Duodenal mucosa (tissue), 2 donors: ENCODE measurements at regions not wholly inside any gene's neighbourhood (a gene's known extent, or its start where the extent isn't known, plus 50 kb on each side); places are given as distances from the start of the nearest gene placed in this dataset.
"Not testable (repeated sequence)": the region's sequence is repeated elsewhere in the genome, so short reads cannot be mapped to it uniquely, and the experiment has no call there.

Experiments
- H3K27ac ChIP-seq: one replicate; pipeline ENCODE4 v1.7.0; 2013; ENCODE audit warnings: low read depth, low read length
- H3K27me3 ChIP-seq, 2 donors: one replicate each; pipeline ENCODE4 v1.7.0; 2013; ENCODE audit warnings: low read length in 2 of 2, control low read depth in 1 of 2; ENCODE audit not compliant: insufficient read depth in 2 of 2, control insufficient read depth in 1 of 2
- H3K36me3 ChIP-seq, 2 donors: one replicate each; pipeline ENCODE4 v1.7.0; 2013; ENCODE audit warnings: low read length in 2 of 2, control low read depth in 1 of 2; ENCODE audit not compliant: insufficient read depth in 2 of 2, control insufficient read depth in 1 of 2
- H3K4me1 ChIP-seq, 2 donors: one replicate each; pipeline ENCODE4 v1.7.0; 2013; ENCODE audit warnings: low read length in 2 of 2, control low read depth in 1 of 2; ENCODE audit not compliant: insufficient read depth in 2 of 2, control insufficient read depth in 1 of 2
- H3K4me3 ChIP-seq, 2 donors: one replicate each; pipeline ENCODE4 v1.7.0; 2013; ENCODE audit warnings: low read length in 2 of 2, low read depth in 1 of 2
- H3K9ac ChIP-seq, 2 donors: one replicate each; pipeline ENCODE4 v1.7.0; 2013; ENCODE audit warnings: low read length in 2 of 2, low read depth in 1 of 2
- H3K9me3 ChIP-seq, 2 donors: one replicate each; pipeline ENCODE4 v1.7.0; 2013; ENCODE audit warnings: low read length in 2 of 2, control low read depth in 1 of 2; ENCODE audit not compliant: control insufficient read depth in 1 of 2

DNA sequence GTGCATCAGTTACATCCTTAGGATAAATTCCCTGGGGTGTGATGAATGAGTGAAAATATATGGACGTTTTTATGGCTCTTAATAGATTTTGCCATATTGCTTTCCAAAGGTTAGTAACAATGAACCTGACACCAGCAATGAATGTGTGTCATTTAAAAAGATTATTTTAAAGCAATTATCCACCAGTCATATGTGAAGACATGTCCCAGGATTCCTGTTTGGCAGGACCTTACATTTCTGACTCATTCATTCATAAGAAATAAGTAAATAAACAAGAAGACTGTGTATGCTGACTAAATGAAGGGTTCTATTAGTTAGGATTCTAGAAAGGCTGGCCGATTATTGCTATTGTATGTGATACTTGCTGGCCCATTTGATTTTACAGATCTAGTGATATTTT, 201.5 kb downstream of the SOX2 start:
- Histone ChIP-seq H3K4me1 (no peaks in the 10 kb centered on the region), H3K27ac (no peak overlapping the region), H3K9ac (no peak overlapping the region), H3K36me3 (no peaks in the 10 kb centered on the region), H3K4me3 (no peak overlapping the region), H3K27me3 (no peaks in the 10 kb centered on the region), H3K9me3 (no peaks in the 10 kb centered on the region)

DNA sequence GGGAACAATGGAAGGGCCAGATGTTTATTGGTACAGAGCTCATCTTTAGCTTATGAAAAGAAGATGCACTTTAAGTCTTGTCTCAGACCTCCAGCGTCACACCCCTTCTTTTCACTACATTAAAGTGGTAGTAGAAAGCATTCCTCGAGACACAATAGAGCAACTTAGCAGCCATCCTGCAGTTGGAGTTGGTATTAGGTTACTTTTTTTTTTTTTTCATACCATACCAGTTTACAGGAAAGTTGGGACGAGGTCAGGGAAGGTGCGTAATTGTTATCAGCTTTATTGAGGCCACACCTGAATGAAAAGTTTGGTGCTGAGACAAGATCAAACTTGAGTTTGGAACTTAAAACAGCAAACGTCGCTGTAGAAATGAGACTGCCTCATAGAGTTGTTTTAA, 203.8 kb downstream of the SOX2 start:
- Histone ChIP-seq H3K27ac (no peak overlapping the region), H3K9ac (no peak overlapping the region), H3K4me1 (no peaks in the 10 kb centered on the region), H3K36me3 (no peaks in the 10 kb centered on the region), H3K9me3 (no peaks in the 10 kb centered on the region), H3K4me3 (no peak overlapping the region), H3K27me3 (no peaks in the 10 kb centered on the region)

DNA sequence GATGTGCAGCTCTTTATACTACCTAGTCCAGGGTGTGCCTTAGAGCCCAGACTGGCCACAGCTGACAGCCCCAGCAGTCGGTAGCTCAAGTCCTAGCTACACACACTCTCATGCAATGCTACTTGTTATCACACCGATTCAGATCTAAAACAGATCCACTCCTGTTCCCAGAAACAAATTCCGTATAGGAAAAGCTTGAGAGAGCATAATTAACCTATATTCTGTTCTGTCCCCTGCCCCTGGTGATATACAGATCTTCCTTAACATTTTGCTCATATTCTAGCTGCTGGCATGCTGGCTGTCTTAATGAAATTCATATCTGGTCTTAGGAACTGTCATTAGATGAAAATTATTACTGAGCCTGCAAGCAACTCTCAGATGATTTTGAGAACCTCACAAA, 204.3 kb downstream of the SOX2 start:
- Histone ChIP-seq H3K9me3 (no peaks in the 10 kb centered on the region), H3K9ac (no peak overlapping the region), H3K4me3 (no peak overlapping the region), H3K27ac (no peak overlapping the region), H3K4me1 (no peaks in the 10 kb centered on the region), H3K36me3 (no peaks in the 10 kb centered on the region), H3K27me3 (no peaks in the 10 kb centered on the region)

DNA sequence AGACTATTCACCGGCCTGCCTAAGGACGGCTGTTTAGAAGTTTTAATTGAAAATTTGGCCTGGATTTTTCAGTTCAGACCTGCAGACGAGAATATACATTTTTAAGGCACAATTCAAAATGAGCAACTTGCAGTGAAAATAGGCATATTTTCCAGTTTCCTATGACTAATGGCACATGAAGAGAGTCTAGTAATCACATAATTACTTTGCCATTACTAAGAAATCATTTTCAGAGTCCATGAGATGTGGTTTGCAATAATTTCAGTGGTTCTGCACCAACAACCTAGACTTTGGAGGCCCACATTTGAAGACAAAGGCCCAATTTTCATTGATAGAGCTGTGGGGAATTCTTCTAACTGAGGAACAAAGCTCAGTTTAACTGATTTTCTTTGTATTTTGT, 205.3 kb downstream of the SOX2 start:
- Histone ChIP-seq H3K4me3 (no peak overlapping the region), H3K27ac (no peak overlapping the region), H3K9me3 (no peaks in the 10 kb centered on the region), H3K9ac (no peak overlapping the region), H3K27me3 (no peaks in the 10 kb centered on the region), H3K4me1 (no peaks in the 10 kb centered on the region), H3K36me3 (no peaks in the 10 kb centered on the region)

DNA sequence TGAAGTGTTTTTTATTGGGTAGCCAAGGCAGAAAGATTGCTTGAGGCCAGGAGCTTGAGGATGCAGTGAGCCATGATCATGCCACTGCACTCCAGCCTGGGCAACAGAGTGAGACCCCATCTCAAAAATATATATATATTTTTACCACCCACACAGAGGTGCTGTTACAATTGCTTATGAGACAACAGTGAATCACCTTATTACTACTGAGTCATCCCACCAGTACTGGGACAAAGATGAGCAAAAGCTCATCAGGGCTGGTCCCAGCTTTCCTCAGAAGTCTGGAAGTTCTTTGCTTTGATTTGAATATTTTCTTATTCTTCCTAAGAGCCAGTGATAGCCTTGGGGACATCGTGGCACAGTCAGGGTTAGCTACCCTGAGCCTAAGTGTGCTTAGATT, 207.7 kb downstream of the SOX2 start:
- no peaks in the 10 kb centered on the region for H3K36me3 ChIP-seq
- no peaks in the 10 kb centered on the region for H3K9me3 ChIP-seq
- H3K4me1 ChIP-seq: no peaks in the 10 kb centered on the region
- no peaks in the 10 kb centered on the region for H3K27me3 ChIP-seq
- no peak overlapping the region for H3K27ac ChIP-seq
- H3K9ac ChIP-seq: no peak overlapping the region
- no peak overlapping the region for H3K4me3 ChIP-seq

DNA sequence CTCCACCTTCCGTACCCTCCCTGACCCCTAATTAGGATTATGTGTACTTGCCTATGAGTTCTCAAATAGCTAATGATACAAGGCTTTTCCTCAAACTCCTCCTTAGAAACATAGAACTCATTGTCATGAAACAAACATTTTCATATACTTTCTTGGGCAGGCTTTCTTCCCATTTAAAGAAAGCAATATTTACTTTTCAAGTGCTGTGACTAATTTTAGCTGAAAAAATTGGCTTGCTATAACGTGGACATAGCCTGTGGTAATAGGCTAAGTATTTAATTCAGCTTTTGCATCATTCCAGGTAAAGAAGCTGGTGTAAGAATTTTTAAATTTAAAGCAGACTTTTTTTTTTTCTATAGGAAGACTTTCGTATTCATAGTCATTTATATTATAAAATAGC, 208.7 kb downstream of the SOX2 start:
- no peaks in the 10 kb centered on the region for H3K27me3 ChIP-seq
- no peaks in the 10 kb centered on the region for H3K4me1 ChIP-seq
- no peak overlapping the region for H3K9ac ChIP-seq
- no peak overlapping the region for H3K4me3 ChIP-seq
- no peaks in the 10 kb centered on the region for H3K9me3 ChIP-seq
- H3K36me3 ChIP-seq: no peaks in the 10 kb centered on the region
- no peak overlapping the region for H3K27ac ChIP-seq

DNA sequence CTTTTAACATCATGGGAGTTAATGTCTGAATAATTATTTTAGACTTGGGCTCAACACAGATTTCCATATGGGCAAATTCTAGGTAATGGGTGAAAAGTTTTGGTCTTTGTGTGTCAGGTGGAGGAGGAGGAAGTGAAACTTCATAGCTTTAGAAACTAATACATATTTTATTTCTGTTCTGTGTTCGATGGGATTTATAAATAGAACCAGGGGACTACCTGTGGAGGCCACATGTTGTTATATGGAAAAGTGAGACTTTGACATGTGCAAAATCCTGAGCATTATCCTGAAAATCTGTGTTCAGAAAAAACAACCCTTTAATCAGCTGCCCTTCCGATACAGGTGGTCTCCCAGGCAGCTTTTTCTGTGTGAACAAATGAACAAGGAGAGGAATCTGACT, 209.5 kb downstream of the SOX2 start:
- H3K36me3 ChIP-seq: no peaks in the 10 kb centered on the region
- H3K27ac ChIP-seq: no peak overlapping the region
- H3K9ac ChIP-seq: no peak overlapping the region
- no peak overlapping the region for H3K4me3 ChIP-seq
- H3K9me3 ChIP-seq: no peaks in the 10 kb centered on the region
- H3K4me1 ChIP-seq: no peaks in the 10 kb centered on the region
- H3K27me3 ChIP-seq: no peaks in the 10 kb centered on the region

DNA sequence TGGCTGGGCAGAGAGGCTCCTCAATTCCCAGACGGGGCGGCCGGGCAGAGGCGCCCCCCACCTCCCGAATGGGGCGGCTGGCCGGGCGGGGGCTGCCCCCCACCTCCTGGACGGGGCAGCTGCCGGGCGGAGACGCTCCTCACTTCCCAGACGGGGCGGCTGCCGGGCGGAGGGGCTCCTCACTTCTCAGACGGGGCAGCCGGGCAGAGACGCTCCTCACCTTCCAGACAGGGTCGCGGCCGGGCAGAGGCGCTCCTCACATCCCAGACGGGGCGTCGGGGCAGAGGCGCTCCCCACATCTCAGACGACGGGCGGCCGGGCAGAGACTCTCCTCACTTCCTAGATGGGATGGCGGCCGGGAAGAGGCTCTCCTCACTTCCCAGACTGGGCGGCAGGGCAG, 214.1 kb downstream of the SOX2 start:
- H3K4me1 ChIP-seq, H3K9me3 ChIP-seq, H3K4me3 ChIP-seq, H3K36me3 ChIP-seq, H3K27me3 ChIP-seq, H3K27ac ChIP-seq, H3K9ac ChIP-seq: not testable (repeated sequence)

DNA sequence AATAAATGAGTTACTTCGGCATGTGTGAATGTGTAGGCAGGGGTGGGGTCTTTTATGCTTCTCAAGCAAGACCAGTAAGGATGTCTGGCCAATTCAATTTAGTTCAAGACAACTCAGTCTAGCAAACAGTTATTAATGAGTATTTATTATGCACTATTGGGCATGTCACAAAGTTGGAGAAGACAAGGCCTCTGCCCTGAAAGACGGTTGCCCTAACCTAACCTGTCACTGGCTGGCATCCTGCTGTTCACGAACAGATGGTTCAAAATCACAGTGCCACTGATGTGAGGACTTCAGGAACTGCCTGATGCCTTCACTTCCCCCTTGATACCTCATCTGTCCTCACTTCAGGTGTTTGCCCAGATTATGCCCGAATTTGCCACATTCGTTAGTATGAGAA, 217.8 kb downstream of the SOX2 start:
- no peak overlapping the region for H3K27ac ChIP-seq
- H3K36me3 ChIP-seq: no peaks in the 10 kb centered on the region
- no peaks in the 10 kb centered on the region for H3K4me1 ChIP-seq
- no peak overlapping the region for H3K4me3 ChIP-seq
- H3K27me3 ChIP-seq: no peaks in the 10 kb centered on the region
- H3K9me3 ChIP-seq: no peaks in the 10 kb centered on the region
- H3K9ac ChIP-seq: no peak overlapping the region

DNA sequence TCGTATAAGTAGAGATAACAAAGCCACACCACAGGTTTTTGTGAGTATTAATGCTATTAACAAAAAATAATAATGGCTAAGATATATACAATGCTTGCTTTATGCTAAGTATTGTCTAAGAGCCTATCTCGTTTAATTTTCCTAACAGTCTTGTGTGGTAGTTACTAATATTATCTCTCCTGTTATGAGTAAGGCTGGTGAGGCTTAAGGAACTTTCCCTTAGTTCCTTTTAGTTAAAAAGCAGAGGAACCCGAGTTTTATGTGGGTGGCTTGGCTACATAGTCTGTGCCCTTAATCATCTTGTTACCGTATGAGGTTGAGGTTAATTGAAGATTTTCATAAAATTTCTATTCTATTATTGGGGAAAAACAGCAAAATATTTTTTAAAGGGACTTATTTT, 218.4 kb downstream of the SOX2 start:
- Histone ChIP-seq H3K4me3 (no peak overlapping the region), H3K27ac (no peak overlapping the region), H3K27me3 (no peaks in the 10 kb centered on the region), H3K9me3 (no peaks in the 10 kb centered on the region), H3K4me1 (no peaks in the 10 kb centered on the region), H3K36me3 (no peaks in the 10 kb centered on the region), H3K9ac (no peak overlapping the region)

DNA sequence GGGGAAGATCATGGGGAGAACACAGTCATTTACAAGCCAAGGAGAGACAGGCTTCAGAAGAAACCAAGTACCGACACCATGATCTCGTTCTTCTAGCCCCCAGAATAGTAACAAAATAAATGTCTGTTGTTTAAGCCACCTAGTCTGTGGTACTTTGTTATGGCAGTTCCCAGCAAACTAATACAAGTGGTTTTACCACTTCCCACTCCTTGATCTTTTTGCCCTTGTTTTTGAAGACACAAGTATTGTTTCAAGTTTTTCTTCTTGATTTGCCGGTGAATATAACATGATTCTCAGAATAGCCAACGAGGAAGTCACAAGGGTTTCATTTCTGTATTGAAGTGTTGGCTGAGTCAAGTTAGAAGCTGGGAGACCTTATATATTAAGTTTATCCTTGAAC, 220.3 kb downstream of the SOX2 start:
- Histone ChIP-seq H3K4me3 (no peak overlapping the region), H3K27ac (no peak overlapping the region), H3K9ac (no peak overlapping the region), H3K4me1 (no peaks in the 10 kb centered on the region), H3K27me3 (no peaks in the 10 kb centered on the region), H3K9me3 (no peaks in the 10 kb centered on the region), H3K36me3 (no peaks in the 10 kb centered on the region)
